ENCODE measurements at regions not wholly inside any gene's neighbourhood (a gene's known extent, or its start where the extent isn't known, plus 50 kb on each side); places are given as distances from the start of the nearest gene placed in this dataset.

- peaks cover 3% of the 10 kb centered on the region for H3K27me3 ChIP-seq (ENCODE audit: control insufficient read depth, extremely low read depth, insufficient read depth, low read length)
- H3K9ac ChIP-seq (ENCODE audit: control insufficient read depth, extremely low read depth, insufficient read depth, low read length) = no peak overlapping the region
- H4K20me1 ChIP-seq (ENCODE audit: control insufficient read depth, extremely low read depth, insufficient read depth, low read length) = no peaks in the 10 kb centered on the region
- no peaks in the 10 kb centered on the region for H3K79me2 ChIP-seq (ENCODE audit: control insufficient read depth, insufficient read depth, low read length)
- dilution Hi-C loops (cut with MboI; ENCODE audit: extremely low pct_ligation_motif_present, low sequenced_read_pairs) = no loop called here
- H3K9me1 ChIP-seq (ENCODE audit: control insufficient read depth, extremely low read depth, insufficient read depth, low read length) = no peaks in the 10 kb centered on the region
- H3K4me3 ChIP-seq (ENCODE audit: control insufficient read depth in 2 of 3, extremely low read depth in 1 of 3, insufficient read depth in 2 of 3, low read depth in 1 of 3, low read length in 3 of 3) = no peak overlapping the region
- no peak for TF ChIP-seq EZH2 (IDR thresholded peaks at IDR 0.05; ENCODE audit: low read length)
- TF ChIP-seq CTCF (optimal IDR thresholded peaks at IDR 0.05 in 1 of 3, IDR thresholded peaks at IDR 0.05 in 1 of 3, conservative IDR thresholded peaks at IDR 0.05 in 1 of 3; ENCODE audit: extremely low read depth in 1 of 3, insufficient read depth in 2 of 3, low read length in 3 of 3) = no peak
- no peak for FAIRE-seq
- H2AFZ ChIP-seq (ENCODE audit: control insufficient read depth, low read length) = no peak overlapping the region
- no peak for DNase-seq (ENCODE audit: low read depth, low spot score)
- no peaks in the 10 kb centered on the region for H3K36me3 ChIP-seq (ENCODE audit: control insufficient read depth in 2 of 2, extremely low read depth in 1 of 2, insufficient read depth in 2 of 2, low read length in 2 of 2)
- H3K4me1 ChIP-seq (ENCODE audit: control insufficient read depth, extremely low read depth, insufficient read depth, low read length) = no peaks in the 10 kb centered on the region
- no peak overlapping the region for H3K27ac ChIP-seq (ENCODE audit: control insufficient read depth, insufficient read depth, low read length)
- H3K4me2 ChIP-seq (ENCODE audit: control insufficient read depth, extremely low read depth, insufficient read depth, low read depth, low read length) = no peak overlapping the region
- H3K9me3 ChIP-seq (ENCODE audit: control insufficient read depth, low read depth, low read length) = no peaks in the 10 kb centered on the region
Measured at GRCh38 chr3:61352306-61352705, 101.1 kb upstream of the FHIT start.

- H3K9me1 ChIP-seq (ENCODE audit: control insufficient read depth, extremely low read depth, insufficient read depth, low read length) = no peaks in the 10 kb centered on the region
- DNase-seq (ENCODE audit: low read depth, low spot score) (no peak), FAIRE-seq (no peak)
- no peak overlapping the region for H3K4me2 ChIP-seq (ENCODE audit: control insufficient read depth, extremely low read depth, insufficient read depth, low read depth, low read length)
- no peak overlapping the region for H3K4me3 ChIP-seq (ENCODE audit: control insufficient read depth in 2 of 3, extremely low read depth in 1 of 3, insufficient read depth in 2 of 3, low read depth in 1 of 3, low read length in 3 of 3)
- TF ChIP-seq EZH2 (IDR thresholded peaks at IDR 0.05; ENCODE audit: low read length) (no peak), CTCF (optimal IDR thresholded peaks at IDR 0.05 in 1 of 3, IDR thresholded peaks at IDR 0.05 in 1 of 3, conservative IDR thresholded peaks at IDR 0.05 in 1 of 3; ENCODE audit: extremely low read depth in 1 of 3, insufficient read depth in 2 of 3, low read length in 3 of 3) (no peak)
- dilution Hi-C loops (cut with MboI; ENCODE audit: extremely low pct_ligation_motif_present, low sequenced_read_pairs) = no loop called here
- no peaks in the 10 kb centered on the region for H4K20me1 ChIP-seq (ENCODE audit: control insufficient read depth, extremely low read depth, insufficient read depth, low read length)
- H3K36me3 ChIP-seq (ENCODE audit: control insufficient read depth in 2 of 2, extremely low read depth in 1 of 2, insufficient read depth in 2 of 2, low read length in 2 of 2) = no peaks in the 10 kb centered on the region
- no peaks in the 10 kb centered on the region for H3K9me3 ChIP-seq (ENCODE audit: control insufficient read depth, low read depth, low read length)
- no peak overlapping the region for H3K9ac ChIP-seq (ENCODE audit: control insufficient read depth, extremely low read depth, insufficient read depth, low read length)
- no peaks in the 10 kb centered on the region for H3K4me1 ChIP-seq (ENCODE audit: control insufficient read depth, extremely low read depth, insufficient read depth, low read length)
- no peak overlapping the region for H3K27ac ChIP-seq (ENCODE audit: control insufficient read depth, insufficient read depth, low read length)
- no peaks in the 10 kb centered on the region for H3K79me2 ChIP-seq (ENCODE audit: control insufficient read depth, insufficient read depth, low read length)
- H3K27me3 ChIP-seq (ENCODE audit: control insufficient read depth, extremely low read depth, insufficient read depth, low read length) = peaks cover 3% of the 10 kb centered on the region
- no peak overlapping the region for H2AFZ ChIP-seq (ENCODE audit: control insufficient read depth, low read length)
Measured at GRCh38 chr3:61353382-61353781, 102.1 kb upstream of the FHIT start.
